Testis (tissue), 2 donors: ENCODE measurements at regions not wholly inside any gene's neighbourhood (a gene's known extent, or its start where the extent isn't known, plus 50 kb on each side); places are given as distances from the start of the nearest gene placed in this dataset.

Experiments used
- CTCF ChIP-seq, 3 experiments: fragments of 450-650 bp in 2 of 3; fragments of 200-600 bp in 1 of 3; sonication (generic) in 1 of 3; IDR thresholded peaks; one replicate each; pipeline ENCODE4 v1.5.1; 2016 to 2019; ENCODE audit warnings: antibody characterized with exemption in 3 of 3, mild to moderate bottlenecking in 2 of 3, moderate library complexity in 1 of 3
- POLR2A ChIP-seq: fragments of 450-650 bp; IDR thresholded peaks from one replicate; pipeline ENCODE4 v1.6.1; 2017; ENCODE audit warnings: antibody characterized with exemption, mild to moderate bottlenecking, moderate library complexity

GRCh38 chr2:183630964-183631363 lies 506.7 kb downstream of the NUP35 start:
- TF ChIP-seq CTCF (IDR thresholded peaks at IDR 0.05) = no peak
- TF ChIP-seq POLR2A = no peak
